Ovary (tissue), 7 donors: ENCODE measurements at regions not wholly inside any gene's neighbourhood (a gene's known extent, or its start where the extent isn't known, plus 50 kb on each side); places are given as distances from the start of the nearest gene placed in this dataset.

ENCODE experiments used
- DNase-seq, 5 donors: peaks; one replicate each; pipeline ENCODE4 v3.0.0-alpha.2; 2019 to 2020
- H3K27ac ChIP-seq, 2 donors: fragments of 200-600 bp; one replicate each; pipeline versions ENCODE4 v1.5.1 to v1.8.0; 2019 to 2022
- H3K27me3 ChIP-seq: fragments of 200-600 bp; one replicate; pipeline ENCODE4 v1.8.0; 2022
- H3K36me3 ChIP-seq: fragments of 200-600 bp; sonication (generic); one replicate; pipeline ENCODE4 v1.5.1; 2019
- H3K4me1 ChIP-seq: one replicate; pipeline ENCODE4 v1.8.1; 2013; ENCODE audit warnings: mild to moderate bottlenecking, moderate library complexity; ENCODE audit not compliant: insufficient read depth
- H3K4me3 ChIP-seq: fragments of 200-600 bp; sonication (generic); one replicate; pipeline ENCODE4 v1.5.1; 2017
- H3K9me3 ChIP-seq, 2 donors: fragments of 200-600 bp in 1 of 2; sonication (generic) in 1 of 2; one replicate each; pipeline versions ENCODE4 v1.5.1 to v1.8.1; 2013 to 2019; ENCODE audit warnings: mild to moderate bottlenecking in 1 of 2, moderate library complexity in 1 of 2
- CTCF ChIP-seq, 3 donors: fragments of 450-650 bp in 2 of 3; fragments of 200-600 bp in 1 of 3; IDR thresholded peaks; one replicate each; pipeline versions ENCODE4 v1.5.1 to v1.8.0; 2016 to 2022; ENCODE audit warnings: antibody characterized with exemption in 3 of 3, mild to moderate bottlenecking in 1 of 3
- EP300 ChIP-seq: sonication (generic); formaldehyde crosslinking; IDR thresholded peaks from one replicate; pipeline ENCODE4 v1.6.1; 2017; ENCODE audit warnings: antibody characterized with exemption
- POLR2A ChIP-seq: fragments of 450-650 bp; IDR thresholded peaks from one replicate; pipeline ENCODE4 v1.6.1; 2017; ENCODE audit warnings: antibody characterized with exemption, mild to moderate bottlenecking, moderate library complexity
- WGBS, 3 donors: extraction: QIAGEN DNeasy Blood & Tissue Kit in 1 of 3; methylation state at CpG; one replicate each; pipeline versions ENCODE4 v1.1.5 to v1.1.7; 2013 to 2017; 5-methylcytosine and 5-hydroxymethylcytosine counted together
- intact Hi-C, 4 donors: fragments of 100-400 bp; cut with DNase I; formaldehyde crosslinking; loops; one replicate each; pipeline versions ENCODE4 v1.11.0 to v1.15.1; 2022 to 2023
- donor health status: DM: no; HTN: no; CAD: no; lungs with moderate emphysema.
- donor health status: DM: no; HTN: no; CAD: no.
- donor health status: Bipolar disorder and iron deficiency.
- donor health status: DM: no; HTN: no; CAD: no.
- donor health status: DM: yes; HTN: yes; CAD: no.

GRCh38 chr2:7785700-7786099, 868.5 kb downstream of the RNF144A start:
- Histone ChIP-seq H3K27ac (no peak overlapping the region), H3K4me1 (no peaks in the 10 kb centered on the region), H3K27me3 (no peaks in the 10 kb centered on the region), H3K4me3 (no peak overlapping the region), H3K36me3 (no peaks in the 10 kb centered on the region), H3K9me3 (no peaks in the 10 kb centered on the region)
- TF ChIP-seq EP300 (no peak), POLR2A (no peak), CTCF (IDR thresholded peaks at IDR 0.05) (no peak)
- DNase-seq = no peak
- WGBS, 3 donors = 85 to 91% (median 90%) methylated on average over 4 of the region's 4 CpGs
- intact Hi-C loops = no loop called here

- H3K27me3 ChIP-seq = no peaks in the 10 kb centered on the region
- no peak for DNase-seq
- TF ChIP-seq EP300 = no peak
- TF ChIP-seq POLR2A = no peak
- TF ChIP-seq CTCF (IDR thresholded peaks at IDR 0.05) = no peak
- no peaks in the 10 kb centered on the region for H3K4me1 ChIP-seq
- no peaks in the 10 kb centered on the region for H3K36me3 ChIP-seq
- H3K9me3 ChIP-seq = no peaks in the 10 kb centered on the region
- H3K4me3 ChIP-seq = no peak overlapping the region
- WGBS, 3 donors = 86 to 94% (median 91%) methylated on average over 8 of the region's 8 CpGs
- no peak overlapping the region for H3K27ac ChIP-seq
- intact Hi-C loops = no loop called here
Measured at GRCh38 chr2:7788736-7789135, 871.5 kb downstream of the RNF144A start.

- 56 to 68% (median 67%) methylated on average over 7 of the region's 7 CpGs for WGBS, 3 donors
- TF ChIP-seq EP300 (no peak), POLR2A (no peak), CTCF (IDR thresholded peaks at IDR 0.05) (no peak)
- Histone ChIP-seq H3K4me3 (no peak overlapping the region), H3K27ac (no peak overlapping the region), H3K27me3 (no peaks in the 10 kb centered on the region), H3K9me3 (no peaks in the 10 kb centered on the region), H3K4me1 (no peaks in the 10 kb centered on the region), H3K36me3 (no peaks in the 10 kb centered on the region)
- intact Hi-C loops = no loop called here
- DNase-seq = no peak
Measured at GRCh38 chr2:7792031-7792651, 874.9 kb downstream of the RNF144A start.

GRCh38 chr2:7795778-7796563, 878.8 kb downstream of the RNF144A start:
- H3K27ac ChIP-seq = no peak overlapping the region
- H3K27me3 ChIP-seq = no peaks in the 10 kb centered on the region
- H3K9me3 ChIP-seq = no peaks in the 10 kb centered on the region
- no peak for TF ChIP-seq CTCF (IDR thresholded peaks at IDR 0.05)
- no peak for TF ChIP-seq POLR2A
- no peak for TF ChIP-seq EP300
- no peak for DNase-seq
- intact Hi-C loops = no loop called here
- H3K4me3 ChIP-seq = no peak overlapping the region
- no peaks in the 10 kb centered on the region for H3K4me1 ChIP-seq
- no peaks in the 10 kb centered on the region for H3K36me3 ChIP-seq
- 39 to 50% (median 40%) methylated on average over 7 of the region's 7 CpGs for WGBS, 3 donors
